ENCODE measurements at regions not wholly inside any gene's neighbourhood (a gene's known extent, or its start where the extent isn't known, plus 50 kb on each side); places are given as distances from the start of the nearest gene placed in this dataset.

GRCh38 chr5:162282191-162282590, 214.6 kb downstream of the GABRG2 start:
- no peaks in the 10 kb centered on the region for H3K27me3 ChIP-seq
- ATAC-seq = no peak

GRCh38 chr5:162283609-162284008, 216.0 kb downstream of the GABRG2 start:
- no peak overlapping the region for H3K27ac ChIP-seq
- 0 to 36% methylated on average over 1 of the region's 1 CpG for WGBS, 2 donors (ENCODE audit: low coverage in 1 of 2)
- no peaks in the 10 kb centered on the region for H3K27me3 ChIP-seq
- ATAC-seq = no peak
- no peaks in the 10 kb centered on the region for H3K4me1 ChIP-seq
- H3K36me3 ChIP-seq = no peaks in the 10 kb centered on the region
- no peaks in the 10 kb centered on the region for H3K9me3 ChIP-seq
- H3K4me3 ChIP-seq = no peak overlapping the region
- TF ChIP-seq POLR2AphosphoS5 (IDR thresholded peaks at IDR 0.05) (no peak), POLR2A (IDR thresholded peaks at IDR 0.05) (no peak), EP300 (IDR thresholded peaks at IDR 0.05) (no peak), CTCF (IDR thresholded peaks at IDR 0.05) (no peak)

More at GRCh38 chr5:162282191-162282590, 214.6 kb downstream of the GABRG2 start:
- Histone ChIP-seq H3K9me3 (no peaks in the 10 kb centered on the region), H3K27ac (no peak overlapping the region), H3K4me1 (no peaks in the 10 kb centered on the region), H3K4me3 (no peak overlapping the region), H3K36me3 (no peaks in the 10 kb centered on the region)
- WGBS, 2 donors (ENCODE audit: low coverage in 1 of 2) = 71% methylated on average over 1 of the region's 1 CpG; no CpG with 5 or more reads in 1 of the 2 donors
- TF ChIP-seq POLR2A (IDR thresholded peaks at IDR 0.05) = no peak
- TF ChIP-seq POLR2AphosphoS5 (IDR thresholded peaks at IDR 0.05) = no peak
- TF ChIP-seq EP300 (IDR thresholded peaks at IDR 0.05) = no peak
- no peak for TF ChIP-seq CTCF (IDR thresholded peaks at IDR 0.05)

- no peaks in the 10 kb centered on the region for H3K27me3 ChIP-seq
- no peak overlapping the region for H3K27ac ChIP-seq
- no peaks in the 10 kb centered on the region for H3K4me1 ChIP-seq
- WGBS, 2 donors (ENCODE audit: low coverage in 1 of 2) = 42 to 47% methylated on average over 4 of the region's 4 CpGs
- ATAC-seq = no peak
- TF ChIP-seq EP300 (IDR thresholded peaks at IDR 0.05) (no peak), POLR2A (IDR thresholded peaks at IDR 0.05) (no peak), CTCF (IDR thresholded peaks at IDR 0.05) (no peak)
- H3K9me3 ChIP-seq = no peaks in the 10 kb centered on the region
- H3K36me3 ChIP-seq = no peaks in the 10 kb centered on the region
- H3K4me3 ChIP-seq = no peak overlapping the region
These were observed 221.2 kb downstream of the GABRG2 start for GRCh38 chr5:162288647-162289296.

- Histone ChIP-seq H3K4me3 (no peak overlapping the region), H3K9me3 (no peaks in the 10 kb centered on the region), H3K27ac (no peak overlapping the region), H3K27me3 (no peaks in the 10 kb centered on the region), H3K36me3 (no peaks in the 10 kb centered on the region), H3K4me1 (no peaks in the 10 kb centered on the region)
- TF ChIP-seq POLR2AphosphoS5 (IDR thresholded peaks at IDR 0.05) = no peak
- no peak for TF ChIP-seq EP300 (IDR thresholded peaks at IDR 0.05)
- no peak for TF ChIP-seq CTCF (IDR thresholded peaks at IDR 0.05)
- no peak for TF ChIP-seq POLR2A (IDR thresholded peaks at IDR 0.05)
- no peak for ATAC-seq
- 16 to 44% methylated on average over 2 of the region's 2 CpGs for WGBS, 2 donors (ENCODE audit: low coverage in 1 of 2)
These were observed 221.9 kb downstream of the GABRG2 start for GRCh38 chr5:162289489-162289888.

GRCh38 chr5:162299793-162300192, 232.2 kb downstream of the GABRG2 start:
- WGBS, 2 donors (ENCODE audit: low coverage in 1 of 2) = 100% methylated on average over 1 of the region's 2 CpGs; no CpG with 5 or more reads in 1 of the 2 donors
- no peak for TF ChIP-seq CTCF (IDR thresholded peaks at IDR 0.05)
- Histone ChIP-seq H3K9me3 (peaks cover 0 to 9% (median 0%) of the 10 kb centered on the region in 3 donors), H3K4me1 (no peaks in the 10 kb centered on the region), H3K27me3 (no peaks in the 10 kb centered on the region), H3K4me3 (no peak overlapping the region), H3K36me3 (no peaks in the 10 kb centered on the region), H3K27ac (no peak overlapping the region)
- ATAC-seq = no peak
